Frontal cortex (tissue), 3 donors: ENCODE measurements at regions not wholly inside any gene's neighbourhood (a gene's known extent, or its start where the extent isn't known, plus 50 kb on each side); places are given as distances from the start of the nearest gene placed in this dataset.

Experiments used
- DNase-seq, 2 donors: peaks; one replicate each; pipeline ENCODE4 v3.0.0; 2012; ENCODE audit warnings: low spot score in 2 of 2
- FAIRE-seq: peaks from 2 replicates; lab custom pipeline; 2012; peaks lifted over from hg19 to GRCh38; lab: Jason Lieb, UNC
- donor health status: control.
- donor health status: control.
- donor health status: control.

GRCh38 chr2:196463706-196464105 lies 175.8 kb upstream of the CCDC150 start:
- DNase-seq, result no peak

GRCh38 chr2:196464311-196464710 lies 175.2 kb upstream of the CCDC150 start:
- DNase-seq (no peak), FAIRE-seq (no peak)

More at GRCh38 chr2:196463706-196464105, 175.8 kb upstream of the CCDC150 start:
- FAIRE-seq, result no peak

DNA sequence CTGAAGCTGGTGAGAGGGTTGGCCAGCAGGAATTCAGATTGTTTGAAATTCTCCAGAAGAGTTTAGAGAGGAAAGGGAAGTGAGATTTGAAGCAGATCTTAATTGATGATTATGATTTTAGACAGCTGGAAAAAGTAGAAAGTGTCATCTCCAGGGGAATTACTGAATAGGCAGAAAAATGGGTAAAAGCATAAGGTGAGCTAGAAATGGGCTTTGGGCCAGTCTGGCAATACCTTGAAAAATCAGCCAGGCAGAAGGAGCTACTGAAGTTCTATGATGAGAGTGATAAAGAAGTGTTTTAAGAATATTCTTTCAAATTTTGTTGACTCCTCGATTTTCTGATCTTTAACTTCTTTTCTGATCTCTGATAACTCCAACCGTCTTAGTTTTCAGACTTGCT lies 172.9 kb upstream of the CCDC150 start:
- DNase-seq (no peak), FAIRE-seq (no peak)

DNA sequence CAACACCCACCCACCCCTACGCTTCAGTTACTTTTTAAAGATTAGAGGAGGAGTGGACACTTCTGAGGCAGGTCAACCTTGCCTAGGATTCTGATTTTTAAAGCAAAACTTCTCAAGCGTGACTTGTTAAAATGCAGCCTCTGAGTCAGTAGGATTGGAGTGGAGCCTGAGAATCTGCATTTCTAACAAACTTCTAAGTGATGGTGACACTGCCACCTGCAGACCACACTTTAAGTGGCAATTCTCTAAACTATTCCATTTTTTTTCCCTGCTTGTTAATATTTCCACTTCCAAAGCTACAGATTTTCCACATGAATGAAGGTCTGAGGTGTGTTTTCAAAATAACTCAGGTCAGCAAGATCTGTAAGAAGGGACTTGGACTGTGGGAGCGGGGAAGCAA lies 171.1 kb upstream of the CCDC150 start:
- no peak for DNase-seq
- no peak for FAIRE-seq

- FAIRE-seq (no peak), DNase-seq (no peak)
Observed at GRCh38 chr2:196473617-196474016, 165.9 kb upstream of the CCDC150 start.

- no peak for FAIRE-seq
Observed at GRCh38 chr2:196475611-196476010, 163.9 kb upstream of the CCDC150 start.

DNA sequence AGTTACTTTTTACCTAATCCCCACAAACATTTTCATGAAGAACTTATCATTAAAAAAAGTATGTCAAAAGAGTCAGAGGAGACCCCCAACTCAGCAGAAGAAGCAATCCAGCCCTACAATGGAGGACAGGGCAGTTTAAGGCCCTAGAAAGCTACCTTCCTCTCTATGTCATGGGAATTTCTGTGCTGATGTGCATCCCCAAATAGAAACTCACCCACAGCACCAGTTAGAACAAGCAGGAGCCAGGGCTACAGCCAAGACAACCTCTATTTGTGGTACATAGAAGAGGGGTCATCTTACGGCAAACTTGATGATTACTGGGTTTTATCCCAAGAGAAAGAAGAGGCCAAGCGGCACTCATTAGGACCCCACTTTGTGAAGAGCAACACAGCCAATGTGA lies 160.9 kb upstream of the CCDC150 start:
- DNase-seq, result no peak
- no peak for FAIRE-seq

More at GRCh38 chr2:196475611-196476010, 163.9 kb upstream of the CCDC150 start:
- DNase-seq, result no peak

DNA sequence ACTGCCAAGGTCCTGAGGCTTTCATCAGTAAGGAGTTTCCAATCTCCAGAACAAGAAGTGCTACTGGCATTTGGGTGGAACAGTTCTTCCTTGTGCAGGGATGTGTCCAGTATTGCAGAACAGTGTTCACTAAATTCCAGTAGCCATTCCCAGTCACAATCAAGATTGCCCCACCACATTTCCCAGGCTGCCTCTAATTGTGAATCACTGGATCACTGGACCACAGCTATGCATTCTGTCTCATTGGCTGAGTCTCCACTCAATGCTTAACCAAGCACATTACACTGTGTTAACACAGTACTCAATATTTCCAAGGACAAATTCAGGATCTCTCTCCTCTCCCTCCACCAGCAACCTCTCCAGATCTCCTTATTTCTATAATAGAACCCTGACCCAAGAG lies 160.2 kb upstream of the CCDC150 start:
- no peak for DNase-seq
- no peak for FAIRE-seq

GRCh38 chr2:196480653-196481323 lies 158.7 kb upstream of the CCDC150 start:
- FAIRE-seq, result no peak

GRCh38 chr2:196481324-196481697 lies 158.2 kb upstream of the CCDC150 start:
- FAIRE-seq, result no peak
- no peak for DNase-seq

More at GRCh38 chr2:196480653-196481323, 158.7 kb upstream of the CCDC150 start:
- DNase-seq, result no peak

GRCh38 chr2:196482119-196483065 lies 157.1 kb upstream of the CCDC150 start:
- no peak for FAIRE-seq
- no peak for DNase-seq

- FAIRE-seq (no peak), DNase-seq (no peak)
Observed at GRCh38 chr2:196486146-196486545, 153.4 kb upstream of the CCDC150 start.

GRCh38 chr2:196487417-196487816 lies 152.1 kb upstream of the CCDC150 start:
- no peak for DNase-seq
- FAIRE-seq, result no peak

GRCh38 chr2:196489371-196489770 lies 150.1 kb upstream of the CCDC150 start:
- FAIRE-seq, result no peak
- no peak for DNase-seq

DNA sequence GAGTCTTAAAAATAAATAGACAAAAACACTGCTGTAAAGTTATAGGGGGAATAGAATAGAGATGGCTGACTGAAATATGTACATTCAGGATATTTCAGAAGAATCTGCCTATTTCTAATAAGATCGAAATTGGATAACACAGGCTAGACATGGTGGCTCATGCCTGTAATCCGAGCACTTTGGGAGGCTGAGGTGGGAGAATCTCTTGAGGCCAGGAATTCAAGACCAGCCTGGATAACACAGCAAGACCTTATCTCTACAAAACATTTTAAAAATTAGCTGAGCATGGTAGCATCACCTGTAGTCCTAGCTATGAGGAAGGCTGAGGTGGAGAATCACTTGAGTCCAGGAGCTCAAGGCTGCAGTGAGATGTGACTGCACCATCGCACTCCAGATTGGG lies 146.6 kb upstream of the CCDC150 start:
- DNase-seq, result no peak
- no peak for FAIRE-seq

DNA sequence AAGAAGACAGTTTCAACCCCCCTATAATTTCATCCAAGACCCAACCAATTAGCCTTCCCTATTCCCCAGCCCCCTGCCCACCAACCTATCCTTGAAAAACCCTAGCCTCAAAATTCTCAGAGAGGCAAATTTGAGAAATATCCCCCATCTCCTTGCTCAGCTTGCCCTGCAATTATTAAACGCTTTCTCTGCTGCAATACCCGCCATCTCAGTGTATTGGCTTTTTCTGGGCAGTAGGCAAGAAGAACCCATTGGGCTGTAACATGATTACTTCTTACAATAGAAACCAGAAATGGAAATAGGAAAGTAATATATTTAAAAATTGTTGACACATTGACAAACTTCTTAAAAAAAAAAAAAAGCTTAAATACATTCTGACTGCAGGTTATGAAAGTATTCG lies 140.6 kb upstream of the CCDC150 start:
- no peak for DNase-seq
- no peak for FAIRE-seq

DNA sequence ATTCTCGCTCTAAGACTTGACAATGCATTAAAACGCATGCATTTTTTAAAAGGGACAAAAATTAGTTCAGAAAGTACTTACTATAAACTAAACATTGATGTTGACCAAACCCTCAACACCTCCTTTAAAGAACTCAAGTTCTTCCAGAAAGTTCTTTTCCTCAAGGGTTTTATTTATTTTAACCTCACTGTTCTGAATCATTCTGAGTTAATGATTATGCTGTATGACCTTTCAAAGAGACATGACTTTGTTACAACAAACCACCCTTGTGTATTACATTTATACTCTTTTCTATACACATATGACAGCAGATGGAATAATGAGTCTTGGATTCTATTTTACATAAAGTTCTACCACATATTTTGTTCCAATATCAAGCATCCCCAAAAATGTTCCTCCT lies 139.8 kb upstream of the CCDC150 start:
- DNase-seq (no peak), FAIRE-seq (no peak)

- no peak for DNase-seq
- peak; percentile 60 for FAIRE-seq
Observed at GRCh38 chr2:196500686-196501431, 138.7 kb upstream of the CCDC150 start.

DNA sequence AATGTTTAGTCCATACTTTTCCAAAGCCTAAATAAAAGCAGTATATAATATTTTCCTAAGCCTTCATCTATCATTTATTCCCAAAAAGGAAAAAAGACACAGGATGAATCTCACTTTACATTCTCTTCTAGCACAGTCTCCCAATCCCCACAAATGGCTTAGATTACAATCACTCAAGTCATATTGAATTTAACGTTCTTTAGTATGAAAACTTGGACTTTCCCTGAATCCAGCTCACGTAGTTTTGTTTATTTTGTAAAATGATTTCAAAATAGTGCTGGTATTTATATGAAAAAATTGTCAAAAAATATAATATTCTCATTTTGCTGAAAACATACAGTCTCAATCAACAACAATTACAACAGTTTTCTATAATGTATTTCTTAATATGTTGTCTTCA lies 137.7 kb upstream of the CCDC150 start:
- no peak for DNase-seq
- FAIRE-seq, result peak; percentile 76

- FAIRE-seq (no peak), DNase-seq (no peak)
Observed at GRCh38 chr2:196502386-196502785, 137.1 kb upstream of the CCDC150 start.
